ENCODE measurements at regions not wholly inside any gene's neighbourhood (a gene's known extent, or its start where the extent isn't known, plus 50 kb on each side); places are given as distances from the start of the nearest gene placed in this dataset.

GRCh38 chr6:14703586-14703985 lies 542.3 kb upstream of the JARID2 start:
- H3K27ac ChIP-seq (ENCODE audit: insufficient read depth in 1 of 2, low read depth in 1 of 2, low read length in 2 of 2, poor library complexity in 1 of 2, severe bottlenecking in 2 of 2): no peak overlapping the region
- no peaks in the 10 kb centered on the region for H3K36me3 ChIP-seq (ENCODE audit: control insufficient read depth in 4 of 4, insufficient read depth in 4 of 4, low read length in 3 of 4)
- ChIA-PET CTCF (no interaction called here), POLR2A (no interaction called here)
- no peaks in the 10 kb centered on the region for H3K27me3 ChIP-seq (replicated peaks in 2 of 5; ENCODE audit: control insufficient read depth in 4 of 5, insufficient read depth in 5 of 5, low read length in 4 of 5)
- 89% methylated on average over 5 of the region's 5 CpGs for WGBS (ENCODE audit: insufficient coverage)
- no peak overlapping the region for H3K4me3 ChIP-seq (ENCODE audit: control insufficient read depth in 1 of 7, extremely low read depth in 1 of 7, insufficient read depth in 4 of 7, low read depth in 2 of 7, low read length in 6 of 7)
- peaks cover 0 to 2% (median 0%) of the 10 kb centered on the region in 5 experiments for H3K9me3 ChIP-seq (ENCODE audit: control extremely low read depth in 1 of 5, control insufficient read depth in 4 of 5, insufficient read depth in 2 of 5, low read depth in 1 of 5, low read length in 4 of 5)
- no peak for DNase-seq
- H3K4me1 ChIP-seq (ENCODE audit: control extremely low read depth in 1 of 4, control insufficient read depth in 4 of 4, insufficient read depth in 4 of 4, low read length in 3 of 4): peaks cover 0 to 8% (median 3%) of the 10 kb centered on the region in 4 experiments

GRCh38 chr6:14704383-14705271 lies 541.2 kb upstream of the JARID2 start:
- Histone ChIP-seq H3K4me3 (ENCODE audit: control insufficient read depth in 1 of 7, extremely low read depth in 1 of 7, insufficient read depth in 4 of 7, low read depth in 2 of 7, low read length in 6 of 7) (no peak overlapping the region), H3K27me3 (replicated peaks in 2 of 5; ENCODE audit: control insufficient read depth in 4 of 5, insufficient read depth in 5 of 5, low read length in 4 of 5) (no peaks in the 10 kb centered on the region), H3K9me3 (ENCODE audit: control extremely low read depth in 1 of 5, control insufficient read depth in 4 of 5, insufficient read depth in 2 of 5, low read depth in 1 of 5, low read length in 4 of 5) (peaks cover 0 to 2% (median 0%) of the 10 kb centered on the region in 5 experiments), H3K27ac (ENCODE audit: insufficient read depth in 1 of 2, low read depth in 1 of 2, low read length in 2 of 2, poor library complexity in 1 of 2, severe bottlenecking in 2 of 2) (no peak overlapping the region), H3K36me3 (ENCODE audit: control insufficient read depth in 4 of 4, insufficient read depth in 4 of 4, low read length in 3 of 4) (no peaks in the 10 kb centered on the region), H3K4me1 (ENCODE audit: control extremely low read depth in 1 of 4, control insufficient read depth in 4 of 4, insufficient read depth in 4 of 4, low read length in 3 of 4) (peaks cover 0 to 8% (median 3%) of the 10 kb centered on the region in 4 experiments)
- CTCF ChIA-PET: no interaction called here
- WGBS (ENCODE audit: insufficient coverage): 94% methylated on average over 8 of the region's 10 CpGs
- no peak for DNase-seq
- POLR2A ChIA-PET: no interaction called here

- no peak for DNase-seq
- no peaks in the 10 kb centered on the region for H3K27me3 ChIP-seq (replicated peaks in 2 of 5; ENCODE audit: control insufficient read depth in 4 of 5, insufficient read depth in 5 of 5, low read length in 4 of 5)
- ChIA-PET CTCF (no interaction called here), POLR2A (no interaction called here)
- 80% methylated on average over 1 of the region's 4 CpGs for WGBS (ENCODE audit: insufficient coverage)
- peaks cover 0 to 8% (median 4%) of the 10 kb centered on the region in 4 experiments for H3K4me1 ChIP-seq (ENCODE audit: control extremely low read depth in 1 of 4, control insufficient read depth in 4 of 4, insufficient read depth in 4 of 4, low read length in 3 of 4)
- H3K36me3 ChIP-seq (ENCODE audit: control insufficient read depth in 4 of 4, insufficient read depth in 4 of 4, low read length in 3 of 4): no peaks in the 10 kb centered on the region
- peaks cover 0 to 4% (median 0%) of the 10 kb centered on the region in 5 experiments for H3K9me3 ChIP-seq (ENCODE audit: control extremely low read depth in 1 of 5, control insufficient read depth in 4 of 5, insufficient read depth in 2 of 5, low read depth in 1 of 5, low read length in 4 of 5)
- no peak overlapping the region for H3K4me3 ChIP-seq (ENCODE audit: control insufficient read depth in 1 of 7, extremely low read depth in 1 of 7, insufficient read depth in 4 of 7, low read depth in 2 of 7, low read length in 6 of 7)
- no peak overlapping the region for H3K27ac ChIP-seq (ENCODE audit: insufficient read depth in 1 of 2, low read depth in 1 of 2, low read length in 2 of 2, poor library complexity in 1 of 2, severe bottlenecking in 2 of 2)
Observed at GRCh38 chr6:14705841-14706377, 540.0 kb upstream of the JARID2 start.

- H3K36me3 ChIP-seq (ENCODE audit: control insufficient read depth in 4 of 4, insufficient read depth in 4 of 4, low read length in 3 of 4): no peaks in the 10 kb centered on the region
- DNase-seq: no peak
- H3K4me3 ChIP-seq (ENCODE audit: control insufficient read depth in 1 of 7, extremely low read depth in 1 of 7, insufficient read depth in 4 of 7, low read depth in 2 of 7, low read length in 6 of 7): no peak overlapping the region
- WGBS (ENCODE audit: insufficient coverage): 99% methylated on average over 9 of the region's 12 CpGs
- H3K9me3 ChIP-seq (ENCODE audit: control extremely low read depth in 1 of 5, control insufficient read depth in 4 of 5, insufficient read depth in 2 of 5, low read depth in 1 of 5, low read length in 4 of 5): peaks cover 0 to 4% (median 0%) of the 10 kb centered on the region in 5 experiments
- ChIA-PET POLR2A (no interaction called here), CTCF (no interaction called here)
- no peaks in the 10 kb centered on the region for H3K27me3 ChIP-seq (replicated peaks in 2 of 5; ENCODE audit: control insufficient read depth in 4 of 5, insufficient read depth in 5 of 5, low read length in 4 of 5)
- H3K4me1 ChIP-seq (ENCODE audit: control extremely low read depth in 1 of 4, control insufficient read depth in 4 of 4, insufficient read depth in 4 of 4, low read length in 3 of 4): peaks cover 4 to 14% (median 8%) of the 10 kb centered on the region in 4 experiments
- no peak overlapping the region for H3K27ac ChIP-seq (ENCODE audit: insufficient read depth in 1 of 2, low read depth in 1 of 2, low read length in 2 of 2, poor library complexity in 1 of 2, severe bottlenecking in 2 of 2)
Observed at GRCh38 chr6:14706378-14706929, 539.4 kb upstream of the JARID2 start.

DNA sequence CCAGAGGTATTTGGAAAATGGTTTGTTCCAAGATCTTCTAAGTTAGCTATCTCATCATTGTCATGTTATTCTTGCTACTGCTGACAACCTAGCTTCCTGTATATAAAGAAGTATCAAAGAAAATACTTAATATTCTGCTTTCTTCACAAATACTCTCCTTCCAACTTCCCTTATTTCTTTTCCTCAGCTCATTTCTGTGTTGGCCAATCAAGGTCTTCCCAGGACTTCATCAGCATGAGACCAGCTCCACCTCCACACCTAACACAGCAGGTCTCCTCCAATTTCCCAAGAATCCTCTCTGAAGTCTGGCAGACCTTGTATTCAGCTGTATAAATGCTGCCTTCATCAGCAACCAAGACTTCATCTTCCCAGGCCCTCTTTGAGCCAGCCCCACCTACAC lies 538.6 kb upstream of the JARID2 start:
- ChIA-PET POLR2A (no interaction called here), CTCF (interaction anchor here (0.6 to 1.4 kb wide), 2 partner anchors 10 to 471 kb away, joined by 4 read pairs; no protein-coding TSS in a partner anchor)
- Histone ChIP-seq H3K4me1 (ENCODE audit: control extremely low read depth in 1 of 4, control insufficient read depth in 4 of 4, insufficient read depth in 4 of 4, low read length in 3 of 4) (peaks cover 5 to 14% (median 8%) of the 10 kb centered on the region in 4 experiments), H3K4me3 (ENCODE audit: control insufficient read depth in 1 of 7, extremely low read depth in 1 of 7, insufficient read depth in 4 of 7, low read depth in 2 of 7, low read length in 6 of 7) (no peak overlapping the region), H3K27ac (ENCODE audit: insufficient read depth in 1 of 2, low read depth in 1 of 2, low read length in 2 of 2, poor library complexity in 1 of 2, severe bottlenecking in 2 of 2) (no peak overlapping the region), H3K27me3 (replicated peaks in 2 of 5; ENCODE audit: control insufficient read depth in 4 of 5, insufficient read depth in 5 of 5, low read length in 4 of 5) (no peaks in the 10 kb centered on the region), H3K9me3 (ENCODE audit: control extremely low read depth in 1 of 5, control insufficient read depth in 4 of 5, insufficient read depth in 2 of 5, low read depth in 1 of 5, low read length in 4 of 5) (peaks cover 0 to 4% (median 0%) of the 10 kb centered on the region in 5 experiments), H3K36me3 (ENCODE audit: control insufficient read depth in 4 of 4, insufficient read depth in 4 of 4, low read length in 3 of 4) (no peaks in the 10 kb centered on the region)
- no peak for DNase-seq

DNA sequence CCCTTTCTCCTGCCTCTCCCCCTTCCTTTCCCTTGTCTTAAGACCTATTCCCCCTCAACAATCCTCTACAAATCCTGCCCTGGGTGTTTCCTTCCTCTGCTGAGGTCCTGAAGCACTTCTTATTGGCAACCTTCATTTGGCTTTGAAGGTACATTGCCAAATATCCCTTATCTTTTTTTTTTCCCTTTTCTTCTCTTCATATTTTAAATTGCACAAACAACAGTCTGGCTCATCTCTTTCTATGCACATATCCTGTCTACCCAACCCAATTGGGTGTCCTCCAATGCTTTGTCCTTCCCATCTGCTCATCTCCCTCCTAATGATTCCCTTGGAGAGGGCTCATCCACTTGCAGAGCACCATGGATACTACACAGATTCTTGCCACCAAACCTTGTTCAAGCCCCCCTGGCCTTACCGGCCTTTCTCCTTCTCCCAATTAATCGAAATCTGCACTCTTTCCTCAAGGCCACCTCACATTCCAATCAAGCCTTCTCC lies 537.9 kb upstream of the JARID2 start:
- Histone ChIP-seq H3K4me3 (ENCODE audit: control insufficient read depth in 1 of 7, extremely low read depth in 1 of 7, insufficient read depth in 4 of 7, low read depth in 2 of 7, low read length in 6 of 7) (no peak overlapping the region), H3K4me1 (ENCODE audit: control extremely low read depth in 1 of 4, control insufficient read depth in 4 of 4, insufficient read depth in 4 of 4, low read length in 3 of 4) (peaks cover 5 to 14% (median 8%) of the 10 kb centered on the region in 4 experiments), H3K27me3 (replicated peaks in 2 of 5; ENCODE audit: control insufficient read depth in 4 of 5, insufficient read depth in 5 of 5, low read length in 4 of 5) (no peaks in the 10 kb centered on the region), H3K27ac (ENCODE audit: insufficient read depth in 1 of 2, low read depth in 1 of 2, low read length in 2 of 2, poor library complexity in 1 of 2, severe bottlenecking in 2 of 2) (no peak overlapping the region), H3K36me3 (ENCODE audit: control insufficient read depth in 4 of 4, insufficient read depth in 4 of 4, low read length in 3 of 4) (no peaks in the 10 kb centered on the region), H3K9me3 (ENCODE audit: control extremely low read depth in 1 of 5, control insufficient read depth in 4 of 5, insufficient read depth in 2 of 5, low read depth in 1 of 5, low read length in 4 of 5) (peaks cover 0 to 4% (median 0%) of the 10 kb centered on the region in 5 experiments)
- POLR2A ChIA-PET: no interaction called here
- DNase-seq: no peak
- CTCF ChIA-PET: interaction anchor here (1.4 kb wide), 1 partner anchor 10 kb away, joined by 4 read pairs; no protein-coding TSS in a partner anchor
- WGBS (ENCODE audit: insufficient coverage): 100% methylated on average over 2 of the region's 2 CpGs

Data from common myeloid progenitor, CD34-positive (primary cell).